HEK293 (cell line): ENCODE measurements at regions not wholly inside any gene's neighbourhood (a gene's known extent, or its start where the extent isn't known, plus 50 kb on each side); places are given as distances from the start of the nearest gene placed in this dataset.

Source experiments
- CTCF ChIA-PET: fragments of 350-600 bp; formaldehyde crosslinking; extraction: SDS; loops from one replicate; lab custom pipeline; 2021; ENCODE audit warnings: antibody characterized with exemption; lab: Yijun Ruan, JAX
- POLR2A ChIA-PET: fragments of 300-600 bp; formaldehyde crosslinking; extraction: SDS; loops from one replicate; lab custom pipeline; 2020; ENCODE audit warnings: antibody characterized with exemption, inconsistent platforms; lab: Yijun Ruan, JAX
- H3K27ac ChIP-seq: fragments of 200-500 bp; sonication (Bioruptor generic); 2 replicates; pipeline ENCODE4 v1.5.1; 2014; ENCODE audit warnings: low read depth, low read length, control low read depth, inconsistent platforms; ENCODE audit errors: extremely low read depth
- H3K36me3 ChIP-seq, 2 experiments: fragments of 200-500 bp in 1 of 2; sonication (Bioruptor generic) in 1 of 2; 1 replicate in 1 of 2; 2 replicates in 1 of 2; pipeline ENCODE4 v1.5.1; 2014 to 2017; ENCODE audit warnings: inconsistent platforms in 2 of 2, low read length in 2 of 2; ENCODE audit not compliant: control insufficient read depth in 2 of 2, insufficient read depth in 1 of 2
- H3K4me1 ChIP-seq: fragments of 200-500 bp; sonication (Bioruptor generic); 2 replicates; pipeline ENCODE4 v1.5.1; 2014; ENCODE audit warnings: mild to moderate bottlenecking, low read length, inconsistent platforms; ENCODE audit not compliant: control insufficient read depth, insufficient read depth
- H3K4me3 ChIP-seq: 2 replicates; pipeline ENCODE4 v1.5.1; 2011; ENCODE audit warnings: low read depth, mild to moderate bottlenecking, control low read depth, low read length, moderate library complexity
- H3K9me3 ChIP-seq: fragments of 200-500 bp; sonication (Bioruptor generic); 2 replicates; pipeline ENCODE4 v1.5.1; 2014; ENCODE audit warnings: low read depth, low read length, inconsistent platforms; ENCODE audit not compliant: control insufficient read depth, insufficient read depth
- BCL11B ChIP-seq: fragments of 450-650 bp; formaldehyde crosslinking; IDR thresholded peaks from 2 replicates; pipeline ENCODE4 v1.5.1; 2016; ENCODE audit warnings: low read depth, missing biosample characterization, missing genetic modification characterization
- FEZF1 ChIP-seq: fragments of 450-650 bp; formaldehyde crosslinking; IDR thresholded peaks from 2 replicates; pipeline ENCODE4 v1.5.1; 2016; ENCODE audit warnings: missing biosample characterization, missing genetic modification characterization
- KLF16 ChIP-seq: fragments of 450-650 bp; formaldehyde crosslinking; IDR thresholded peaks from 2 replicates; pipeline ENCODE4 v1.5.1; 2017; ENCODE audit warnings: missing biosample characterization, missing genetic modification characterization
- MZF1 ChIP-seq: fragments of 450-650 bp; formaldehyde crosslinking; IDR thresholded peaks from 2 replicates; pipeline ENCODE4 v1.5.1; 2017; ENCODE audit warnings: missing biosample characterization, missing genetic modification characterization, borderline replicate concordance
- SCRT2 ChIP-seq: fragments of 450-650 bp; formaldehyde crosslinking; IDR thresholded peaks from 2 replicates; pipeline ENCODE4 v1.5.1; 2016; ENCODE audit warnings: missing biosample characterization, missing genetic modification characterization
- ZBTB1 ChIP-seq: fragments of 450-650 bp; formaldehyde crosslinking; IDR thresholded peaks from 2 replicates; pipeline ENCODE4 v1.5.1; 2016; ENCODE audit warnings: missing biosample characterization, missing genetic modification characterization
- ZBTB17 ChIP-seq: fragments of 450-650 bp; formaldehyde crosslinking; IDR thresholded peaks from 2 replicates; pipeline ENCODE4 v1.5.1; 2016; ENCODE audit warnings: missing biosample characterization, missing genetic modification characterization
- ZBTB20 ChIP-seq: fragments of 450-650 bp; formaldehyde crosslinking; IDR thresholded peaks from 2 replicates; pipeline ENCODE4 v1.5.1; 2016; ENCODE audit warnings: missing biosample characterization, missing genetic modification characterization
- ZBTB21 ChIP-seq: fragments of 450-650 bp; formaldehyde crosslinking; IDR thresholded peaks from 2 replicates; pipeline ENCODE4 v1.5.1; 2017; ENCODE audit warnings: missing biosample characterization, missing genetic modification characterization
- ZFP41 ChIP-seq: fragments of 450-650 bp; formaldehyde crosslinking; IDR thresholded peaks from 2 replicates; pipeline ENCODE4 v1.5.1; 2016; ENCODE audit warnings: missing biosample characterization, missing genetic modification characterization, borderline replicate concordance
- ZNF239 ChIP-seq: fragments of 450-650 bp; formaldehyde crosslinking; IDR thresholded peaks from 2 replicates; pipeline ENCODE4 v1.5.1; 2016; ENCODE audit warnings: missing biosample characterization, missing genetic modification characterization
- ZNF266 ChIP-seq: fragments of 450-650 bp; formaldehyde crosslinking; IDR thresholded peaks from 2 replicates; pipeline ENCODE4 v1.5.1; 2016; ENCODE audit warnings: missing biosample characterization, missing genetic modification characterization, low read depth
- ZNF391 ChIP-seq: fragments of 450-650 bp; formaldehyde crosslinking; IDR thresholded peaks from 2 replicates; pipeline ENCODE4 v1.5.1; 2016; ENCODE audit warnings: low read depth, missing biosample characterization, missing genetic modification characterization, borderline replicate concordance
- ZNF513 ChIP-seq: fragments of 450-650 bp; IDR thresholded peaks from 2 replicates; pipeline ENCODE4 v1.5.1; 2018; ENCODE audit warnings: missing biosample characterization, missing genetic modification characterization
- ZNF529 ChIP-seq: fragments of 450-650 bp; formaldehyde crosslinking; IDR thresholded peaks from 2 replicates; pipeline ENCODE4 v1.5.1; 2017; ENCODE audit warnings: missing genetic modification characterization, missing biosample characterization; ENCODE audit not compliant: insufficient replicate concordance
- ZNF785 ChIP-seq: fragments of 450-650 bp; formaldehyde crosslinking; IDR thresholded peaks from 2 replicates; pipeline ENCODE4 v1.5.1; 2016; ENCODE audit warnings: missing biosample characterization, missing genetic modification characterization
- ZNF843 ChIP-seq: fragments of 450-650 bp; formaldehyde crosslinking; IDR thresholded peaks from 2 replicates; pipeline ENCODE4 v1.5.1; 2016; ENCODE audit warnings: missing biosample characterization, missing genetic modification characterization
- ZSCAN5A ChIP-seq: fragments of 450-650 bp; formaldehyde crosslinking; IDR thresholded peaks from 2 replicates; pipeline ENCODE4 v1.5.1; 2016; ENCODE audit warnings: missing biosample characterization, missing genetic modification characterization
- TF ChIP-seq, protein P1 (sequence below): fragments of 450-650 bp; formaldehyde crosslinking; optimal IDR thresholded peaks from 2 replicates; pipeline ENCODE3; 2016; ENCODE audit warnings: missing biosample characterization, mild to moderate bottlenecking, missing genetic modification characterization
- TF ChIP-seq, protein P2 (sequence below): fragments of 450-650 bp; formaldehyde crosslinking; IDR thresholded peaks from 2 replicates; pipeline ENCODE4 v1.5.1; 2016; ENCODE audit warnings: missing biosample characterization, missing genetic modification characterization

DNA sequence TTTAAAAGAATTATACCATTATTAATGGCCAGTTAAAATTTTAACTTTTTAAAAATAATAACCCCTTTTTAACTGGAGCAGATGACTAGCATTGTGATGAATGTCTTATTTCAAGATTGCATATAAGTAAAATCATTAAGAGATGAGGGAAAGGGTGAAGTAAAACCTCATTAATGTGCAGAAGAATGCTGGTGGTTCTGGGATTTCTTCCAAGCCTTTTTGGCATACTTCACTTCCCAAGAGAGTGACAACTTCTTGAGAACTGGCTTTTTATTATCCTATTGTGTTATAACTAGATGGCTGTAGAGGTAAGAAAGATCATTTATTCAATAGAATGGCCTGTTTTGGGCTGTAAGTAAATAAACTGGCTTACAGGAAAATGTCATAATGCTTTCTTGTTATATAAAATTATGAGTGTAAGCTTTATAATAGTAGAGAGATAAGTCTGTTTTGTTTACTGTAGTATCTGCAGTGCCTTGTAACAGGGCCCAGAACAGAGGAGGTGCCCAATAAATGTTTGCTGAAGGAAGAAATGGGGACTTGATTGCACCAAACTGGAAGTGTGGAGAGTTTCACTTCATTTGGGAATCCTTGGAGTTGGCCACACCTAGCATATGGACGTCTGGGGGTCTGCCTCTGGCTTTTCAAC is 242.9 kb upstream of the PITX2 start (continued):
- TF ChIP-seq, protein P1, sequence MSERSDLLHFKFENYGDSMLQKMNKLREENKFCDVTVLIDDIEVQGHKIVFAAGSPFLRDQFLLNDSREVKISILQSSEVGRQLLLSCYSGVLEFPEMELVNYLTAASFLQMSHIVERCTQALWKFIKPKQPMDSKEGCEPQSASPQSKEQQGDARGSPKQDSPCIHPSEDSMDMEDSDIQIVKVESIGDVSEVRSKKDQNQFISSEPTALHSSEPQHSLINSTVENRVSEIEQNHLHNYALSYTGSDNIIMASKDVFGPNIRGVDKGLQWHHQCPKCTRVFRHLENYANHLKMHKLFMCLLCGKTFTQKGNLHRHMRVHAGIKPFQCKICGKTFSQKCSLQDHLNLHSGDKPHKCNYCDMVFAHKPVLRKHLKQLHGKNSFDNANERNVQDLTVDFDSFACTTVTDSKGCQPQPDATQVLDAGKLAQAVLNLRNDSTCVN, result no peak
- TF ChIP-seq ZNF513 (tag by site-specific recombination) (no peak), KLF16 (tag by site-specific recombination) (no peak), ZBTB1 (tag by site-specific recombination) (no peak), ZNF843 (tag by site-specific recombination) (peak; percentile 38; the same call in 1 of the 2 replicates), MZF1 (tag by site-specific recombination) (peak; percentile 48; the same call in 1 of the 2 replicates), ZNF239 (tag by site-specific recombination) (no peak)

DNA sequence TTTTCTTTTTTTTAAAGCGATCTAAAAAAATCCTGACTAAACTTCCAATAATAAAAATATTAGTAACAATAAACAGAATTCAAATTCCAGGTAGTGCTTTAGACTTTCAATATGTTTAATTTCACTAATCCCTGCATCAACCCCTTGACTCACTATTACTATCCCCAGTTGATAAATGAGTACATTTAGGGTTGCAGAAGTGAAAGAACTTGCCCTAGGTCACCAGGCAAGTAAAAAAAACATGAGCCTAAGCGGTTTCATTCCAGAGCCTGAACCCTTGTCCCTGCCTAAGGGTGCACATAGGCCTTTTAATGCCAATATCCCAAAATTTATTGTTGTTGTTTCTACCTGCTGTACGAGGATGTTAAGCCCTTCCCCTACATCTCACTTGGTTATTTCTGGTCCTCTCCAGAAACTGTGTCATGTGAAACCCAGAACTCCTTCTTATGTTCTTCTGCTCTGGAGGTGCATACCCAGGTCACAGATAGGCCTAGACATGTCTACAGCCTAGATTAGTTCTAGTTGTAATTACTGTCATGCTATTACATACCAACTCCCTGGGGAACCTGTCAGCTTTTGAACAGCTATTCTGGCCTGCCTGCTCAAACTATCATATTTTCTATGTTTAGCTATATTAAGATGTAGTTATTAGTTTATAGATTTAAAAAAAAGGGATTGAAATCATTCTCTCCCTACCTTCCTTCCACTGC is 244.5 kb upstream of the PITX2 start:
- CTCF ChIA-PET, result no interaction called here
- Histone ChIP-seq H3K4me3 (no peak overlapping the region), H3K27ac (no peak overlapping the region), H3K9me3 (no peaks in the 10 kb centered on the region), H3K4me1 (peaks cover 9% of the 10 kb centered on the region), H3K36me3 (no peaks in the 10 kb centered on the region)
- TF ChIP-seq ZSCAN5A (tag by site-specific recombination), result no peak
- no peak for TF ChIP-seq ZFP41 (tag by site-specific recombination)
- TF ChIP-seq ZBTB20 (tag by site-specific recombination), result no peak
- TF ChIP-seq SCRT2 (tag by site-specific recombination), result 0 out of 2 replicates have a peak, but pooled peaks have one; percentile 29
- TF ChIP-seq ZNF266 (tag by site-specific recombination), result no peak
- 0 out of 2 replicates have a peak, but pooled peaks have one; percentile 19 for TF ChIP-seq ZBTB17 (tag by site-specific recombination)
- TF ChIP-seq ZNF785, result no peak
- TF ChIP-seq BCL11B (tag by site-specific recombination), result no peak
- no peak for TF ChIP-seq ZBTB21 (tag by site-specific recombination)
- no peak for TF ChIP-seq ZNF529 (tag by site-specific recombination)
- TF ChIP-seq ZNF391 (tag by site-specific recombination), result no peak
- 0 out of 2 replicates have a peak, but pooled peaks have one; percentile 10 for TF ChIP-seq FEZF1 (tag by site-specific recombination)
- TF ChIP-seq ZNF843 (tag by site-specific recombination), result no peak
- TF ChIP-seq, protein P2, sequence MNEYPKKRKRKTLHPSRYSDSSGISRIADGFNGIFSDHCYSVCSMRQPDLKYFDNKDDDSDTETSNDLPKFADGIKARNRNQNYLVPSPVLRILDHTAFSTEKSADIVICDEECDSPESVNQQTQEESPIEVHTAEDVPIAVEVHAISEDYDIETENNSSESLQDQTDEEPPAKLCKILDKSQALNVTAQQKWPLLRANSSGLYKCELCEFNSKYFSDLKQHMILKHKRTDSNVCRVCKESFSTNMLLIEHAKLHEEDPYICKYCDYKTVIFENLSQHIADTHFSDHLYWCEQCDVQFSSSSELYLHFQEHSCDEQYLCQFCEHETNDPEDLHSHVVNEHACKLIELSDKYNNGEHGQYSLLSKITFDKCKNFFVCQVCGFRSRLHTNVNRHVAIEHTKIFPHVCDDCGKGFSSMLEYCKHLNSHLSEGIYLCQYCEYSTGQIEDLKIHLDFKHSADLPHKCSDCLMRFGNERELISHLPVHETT, result no peak
- POLR2A ChIA-PET, result no interaction called here
